ENCODE measurements at regions not wholly inside any gene's neighbourhood (a gene's known extent, or its start where the extent isn't known, plus 50 kb on each side); places are given as distances from the start of the nearest gene placed in this dataset.

DNA sequence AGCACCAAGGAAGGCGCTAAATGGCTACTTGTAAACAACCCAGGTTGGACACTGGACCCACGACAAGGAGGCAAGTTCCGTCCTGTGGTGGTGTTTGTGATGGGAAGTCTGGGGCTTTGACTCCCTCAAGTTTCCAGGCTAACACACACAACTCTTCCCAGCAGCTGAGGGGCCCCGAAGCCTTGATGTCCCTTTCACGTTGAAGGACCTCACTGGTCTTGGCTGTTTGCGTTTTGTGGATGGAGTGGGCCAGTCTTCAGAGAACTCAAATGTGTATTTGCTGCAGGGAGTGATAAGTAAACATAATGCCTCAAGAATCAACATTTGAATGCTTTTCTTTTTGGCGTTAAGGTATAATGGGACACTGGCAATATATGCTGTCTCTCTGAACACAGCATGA is 199.2 kb downstream of the TM9SF2 start:
- no peak for DNase-seq (ENCODE audit: low read depth)
- TF ChIP-seq, protein P1, sequence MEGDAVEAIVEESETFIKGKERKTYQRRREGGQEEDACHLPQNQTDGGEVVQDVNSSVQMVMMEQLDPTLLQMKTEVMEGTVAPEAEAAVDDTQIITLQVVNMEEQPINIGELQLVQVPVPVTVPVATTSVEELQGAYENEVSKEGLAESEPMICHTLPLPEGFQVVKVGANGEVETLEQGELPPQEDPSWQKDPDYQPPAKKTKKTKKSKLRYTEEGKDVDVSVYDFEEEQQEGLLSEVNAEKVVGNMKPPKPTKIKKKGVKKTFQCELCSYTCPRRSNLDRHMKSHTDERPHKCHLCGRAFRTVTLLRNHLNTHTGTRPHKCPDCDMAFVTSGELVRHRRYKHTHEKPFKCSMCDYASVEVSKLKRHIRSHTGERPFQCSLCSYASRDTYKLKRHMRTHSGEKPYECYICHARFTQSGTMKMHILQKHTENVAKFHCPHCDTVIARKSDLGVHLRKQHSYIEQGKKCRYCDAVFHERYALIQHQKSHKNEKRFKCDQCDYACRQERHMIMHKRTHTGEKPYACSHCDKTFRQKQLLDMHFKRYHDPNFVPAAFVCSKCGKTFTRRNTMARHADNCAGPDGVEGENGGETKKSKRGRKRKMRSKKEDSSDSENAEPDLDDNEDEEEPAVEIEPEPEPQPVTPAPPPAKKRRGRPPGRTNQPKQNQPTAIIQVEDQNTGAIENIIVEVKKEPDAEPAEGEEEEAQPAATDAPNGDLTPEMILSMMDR (IDR thresholded peaks at IDR 0.05; ENCODE audit: control insufficient read depth, insufficient read depth, low read depth, low read length, missing control alignments) = no peak
- no peak overlapping the region for H3K4me3 ChIP-seq (ENCODE audit: control insufficient read depth, low read depth, low read length)

DNA sequence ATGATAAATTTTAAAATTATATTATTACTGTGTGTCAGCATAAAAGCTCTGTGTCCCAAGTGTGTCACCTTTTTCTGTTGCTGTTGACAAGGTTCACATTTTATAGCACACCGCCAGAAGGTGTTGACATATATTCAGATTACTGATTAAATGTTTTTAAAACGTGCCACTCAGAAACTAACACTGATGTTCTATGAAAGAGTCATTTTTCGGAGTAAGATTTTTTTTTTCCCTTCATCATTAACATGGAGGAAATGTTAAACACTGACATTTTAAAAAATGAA is 197.5 kb downstream of the TM9SF2 start:
- TF ChIP-seq, protein P1 (IDR thresholded peaks at IDR 0.05; ENCODE audit: control insufficient read depth, insufficient read depth, low read depth, low read length, missing control alignments) = no peak
- H3K4me3 ChIP-seq (ENCODE audit: control insufficient read depth, low read depth, low read length) = no peak overlapping the region
- DNase-seq (ENCODE audit: low read depth) = no peak

DNA sequence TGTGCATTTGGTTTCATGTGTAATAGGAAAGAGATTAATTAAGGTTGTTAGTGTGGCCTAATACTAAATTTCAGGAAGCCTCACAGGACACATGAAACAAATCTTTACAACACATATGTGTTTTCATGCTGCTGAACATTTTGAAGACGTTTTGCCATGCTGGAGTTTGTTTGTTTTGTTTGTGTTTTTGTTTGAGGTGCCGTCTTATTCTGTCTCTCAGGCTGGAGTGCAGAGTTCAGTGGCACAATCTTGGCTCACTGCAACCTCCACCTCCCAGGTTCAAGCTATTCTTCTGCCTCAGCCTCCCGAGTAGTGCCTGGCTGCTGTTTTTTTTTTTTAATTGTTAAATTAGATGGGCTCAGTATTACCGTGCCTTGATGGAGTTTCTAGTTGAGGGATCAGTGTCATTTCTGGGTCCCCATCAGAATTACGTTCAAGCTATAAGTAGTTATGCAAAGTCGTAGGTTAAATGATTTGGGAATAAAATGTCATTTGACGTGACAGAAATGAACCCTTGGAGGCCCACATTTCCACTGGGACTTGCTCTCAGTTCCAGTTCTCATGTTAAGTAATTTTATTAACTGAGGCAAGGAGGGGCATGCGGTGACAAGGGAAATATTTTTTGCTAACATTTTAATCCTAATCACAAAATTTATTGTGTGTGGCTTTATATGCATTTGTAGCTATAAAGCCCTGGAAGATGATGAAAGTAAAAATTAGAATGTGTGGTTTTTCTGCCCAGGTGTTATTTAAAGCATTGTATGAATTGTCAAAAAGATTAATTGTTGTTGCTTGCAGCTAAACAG is 196.9 kb downstream of the TM9SF2 start:
- H3K4me3 ChIP-seq (ENCODE audit: control insufficient read depth, low read depth, low read length) = no peak overlapping the region
- TF ChIP-seq, protein P1 (IDR thresholded peaks at IDR 0.05; ENCODE audit: control insufficient read depth, insufficient read depth, low read depth, low read length, missing control alignments) = no peak
- no peak for DNase-seq (ENCODE audit: low read depth)

DNA sequence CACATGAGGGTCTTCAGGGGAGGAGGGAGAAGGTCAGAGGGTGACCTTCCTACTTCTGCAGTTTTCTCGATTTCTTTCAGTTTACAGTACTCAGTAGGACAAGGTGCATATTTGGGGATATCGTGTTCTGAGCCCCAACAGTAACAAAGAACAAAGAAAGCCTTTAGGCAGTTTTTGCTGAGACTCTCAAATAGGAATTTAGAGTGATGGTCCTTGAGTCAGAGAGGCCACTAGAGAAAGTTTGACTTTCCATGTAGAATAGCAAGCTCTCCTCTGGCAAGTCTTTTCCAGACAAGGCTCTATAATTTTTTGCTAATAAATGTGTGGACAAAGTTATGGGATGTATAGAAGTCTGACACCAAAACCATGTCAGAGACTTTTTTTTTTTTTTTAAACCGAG is 194.6 kb downstream of the TM9SF2 start:
- DNase-seq (ENCODE audit: low read depth) = no peak
- no peak overlapping the region for H3K4me3 ChIP-seq (ENCODE audit: control insufficient read depth, low read depth, low read length)
- TF ChIP-seq, protein P1 (IDR thresholded peaks at IDR 0.05; ENCODE audit: control insufficient read depth, insufficient read depth, low read depth, low read length, missing control alignments) = no peak

DNA sequence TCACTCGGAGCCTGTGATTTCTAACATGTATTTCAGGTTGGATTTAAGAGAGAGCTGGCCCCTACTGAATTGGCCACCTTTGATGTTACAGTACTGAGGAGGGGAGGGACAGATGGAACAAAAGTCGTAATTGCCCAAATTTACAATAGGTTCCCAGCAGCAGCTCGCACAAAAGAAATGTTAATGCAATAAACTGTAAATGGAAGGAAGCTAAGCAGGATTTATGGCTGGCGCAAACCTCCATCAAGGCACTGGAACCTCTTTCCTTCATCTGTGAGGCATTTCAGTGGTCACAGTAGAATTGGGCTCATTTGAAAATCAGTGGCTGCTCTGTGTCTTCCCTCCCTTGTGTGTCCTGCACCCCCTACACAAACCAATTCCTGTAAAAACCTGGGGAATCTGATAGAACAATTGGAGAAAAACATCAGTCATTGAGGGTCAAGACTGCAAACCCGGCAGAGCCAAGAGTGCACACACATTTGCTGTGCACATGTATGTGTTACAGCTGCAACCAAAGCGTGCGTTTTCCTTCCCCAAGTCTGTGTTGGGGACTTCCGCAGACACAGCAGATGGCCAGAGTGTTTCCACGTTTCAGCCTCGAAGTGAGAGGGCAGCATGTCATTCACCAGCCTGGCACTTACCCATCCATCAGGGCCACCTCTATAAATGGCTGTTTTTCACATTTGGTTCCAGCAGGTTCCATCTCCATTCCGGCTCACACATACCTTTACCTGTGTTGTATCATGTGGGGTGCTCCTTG is 192.8 kb downstream of the TM9SF2 start:
- no peak for DNase-seq (ENCODE audit: low read depth)
- TF ChIP-seq, protein P1 (IDR thresholded peaks at IDR 0.05; ENCODE audit: control insufficient read depth, insufficient read depth, low read depth, low read length, missing control alignments) = no peak
- H3K4me3 ChIP-seq (ENCODE audit: control insufficient read depth, low read depth, low read length) = no peak overlapping the region

DNA sequence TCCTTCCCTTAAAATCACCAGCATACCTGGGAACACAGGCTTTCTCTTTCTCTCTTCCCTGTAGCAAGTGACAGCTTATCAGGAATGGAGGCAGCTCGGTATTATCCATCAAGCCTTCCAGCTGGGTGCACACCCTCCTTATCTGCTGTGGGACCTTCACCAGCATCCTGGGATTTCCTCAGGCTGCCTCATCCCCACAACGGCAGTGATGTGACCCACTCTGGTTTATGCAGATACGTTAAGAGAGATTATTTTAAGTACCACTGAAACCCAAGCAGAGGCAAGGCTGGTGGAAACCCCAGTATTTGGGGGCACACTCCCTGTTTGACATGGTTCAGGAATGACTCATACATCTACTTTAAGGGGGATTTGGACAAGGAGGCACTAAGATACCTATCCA is 192.1 kb downstream of the TM9SF2 start:
- no peak for DNase-seq (ENCODE audit: low read depth)
- TF ChIP-seq, protein P1 (IDR thresholded peaks at IDR 0.05; ENCODE audit: control insufficient read depth, insufficient read depth, low read depth, low read length, missing control alignments) = no peak
- H3K4me3 ChIP-seq (ENCODE audit: control insufficient read depth, low read depth, low read length) = no peak overlapping the region
